HepG2 (cell line): ENCODE measurements at regions not wholly inside any gene's neighbourhood (a gene's known extent, or its start where the extent isn't known, plus 50 kb on each side); places are given as distances from the start of the nearest gene placed in this dataset.
"Not testable (repeated sequence)": the region's sequence is repeated elsewhere in the genome, so short reads cannot be mapped to it uniquely, and the experiment has no call there.

Source experiments
- CHD4 ChIP-seq: fragments of 200-600 bp; sonication (generic); IDR thresholded peaks from 2 replicates; pipeline ENCODE4 v1.7.0; 2017; ENCODE audit warnings: mild to moderate bottlenecking, low read length, borderline replicate concordance
- KDM4B ChIP-seq: sonication (generic); formaldehyde crosslinking; IDR thresholded peaks from 2 replicates; pipeline ENCODE4 v1.4.0; 2020; ENCODE audit warnings: missing genetic modification reagents
- MAFG ChIP-seq: sonication (generic); formaldehyde crosslinking; IDR thresholded peaks from 2 replicates; pipeline ENCODE4 v1.5.1; 2020; ENCODE audit warnings: mild to moderate bottlenecking, missing genetic modification reagents
- SIX1 ChIP-seq: sonication (generic); formaldehyde crosslinking; IDR thresholded peaks from 2 replicates; pipeline ENCODE4 v1.4.0; 2020; ENCODE audit warnings: missing genetic modification reagents, borderline replicate concordance
- ZNF225 ChIP-seq: sonication (generic); formaldehyde crosslinking; IDR thresholded peaks from 2 replicates; pipeline ENCODE4 v1.4.0; 2020; ENCODE audit warnings: mild to moderate bottlenecking, missing genetic modification reagents
- ZNF644 ChIP-seq: IDR thresholded peaks from 2 replicates; pipeline ENCODE4 v1.6.1; 2016; ENCODE audit warnings: low read depth
- TF ChIP-seq, protein P1 (sequence below): sonication (generic); formaldehyde crosslinking; IDR thresholded peaks from 2 replicates; pipeline ENCODE4 v1.4.0; 2020; ENCODE audit warnings: missing genetic modification reagents

DNA sequence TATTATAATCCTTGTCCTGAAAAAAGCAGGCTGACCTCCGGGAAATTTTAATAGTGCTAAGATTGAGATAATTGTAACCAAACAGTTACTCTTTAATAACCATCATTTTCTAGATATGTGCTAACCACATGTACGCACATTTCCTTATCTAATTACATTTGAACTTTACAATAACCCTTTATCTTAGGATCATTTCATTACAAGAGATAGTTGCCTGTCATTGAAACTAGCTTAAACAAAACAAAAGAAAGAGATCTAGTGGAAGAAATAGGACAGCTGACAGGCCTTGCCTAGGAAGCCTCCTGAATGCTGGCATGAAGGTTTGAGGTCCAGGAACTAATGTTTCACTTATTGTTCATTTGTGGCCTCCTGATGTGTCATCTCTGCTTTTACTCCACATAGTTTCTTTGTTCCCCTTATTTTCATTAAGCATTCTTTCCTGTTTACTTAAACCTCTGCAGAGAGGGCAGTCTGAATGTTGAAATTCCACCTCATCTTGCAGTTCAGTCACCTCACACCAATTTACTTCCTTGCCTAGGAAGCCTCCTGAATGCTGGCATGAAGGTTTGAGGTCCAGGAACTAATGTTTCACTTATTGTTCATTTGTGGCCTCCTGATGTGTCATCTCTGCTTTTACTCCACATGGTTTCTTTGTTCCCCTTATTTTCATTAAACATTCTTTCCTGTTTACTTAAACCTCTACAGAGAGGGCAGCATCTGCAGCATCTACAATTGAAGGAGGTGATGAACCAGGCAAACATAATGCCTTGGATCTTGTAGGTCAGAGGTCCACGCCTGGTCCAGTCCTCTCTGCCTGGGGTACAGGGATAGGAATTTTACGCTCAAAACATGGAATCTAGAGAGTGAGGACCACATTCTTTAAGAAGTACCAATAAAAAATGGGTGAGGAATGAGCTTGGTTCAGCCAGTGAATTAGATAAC is 247.5 kb downstream of the SPATA31A6 start:
- TF ChIP-seq SIX1; ZNF644; MAFG (CRISPR knock-in tag); KDM4B (CRISPR knock-in tag); CHD4; ZNF225 (CRISPR knock-in tag): not testable (repeated sequence)
- TF ChIP-seq, protein P1, sequence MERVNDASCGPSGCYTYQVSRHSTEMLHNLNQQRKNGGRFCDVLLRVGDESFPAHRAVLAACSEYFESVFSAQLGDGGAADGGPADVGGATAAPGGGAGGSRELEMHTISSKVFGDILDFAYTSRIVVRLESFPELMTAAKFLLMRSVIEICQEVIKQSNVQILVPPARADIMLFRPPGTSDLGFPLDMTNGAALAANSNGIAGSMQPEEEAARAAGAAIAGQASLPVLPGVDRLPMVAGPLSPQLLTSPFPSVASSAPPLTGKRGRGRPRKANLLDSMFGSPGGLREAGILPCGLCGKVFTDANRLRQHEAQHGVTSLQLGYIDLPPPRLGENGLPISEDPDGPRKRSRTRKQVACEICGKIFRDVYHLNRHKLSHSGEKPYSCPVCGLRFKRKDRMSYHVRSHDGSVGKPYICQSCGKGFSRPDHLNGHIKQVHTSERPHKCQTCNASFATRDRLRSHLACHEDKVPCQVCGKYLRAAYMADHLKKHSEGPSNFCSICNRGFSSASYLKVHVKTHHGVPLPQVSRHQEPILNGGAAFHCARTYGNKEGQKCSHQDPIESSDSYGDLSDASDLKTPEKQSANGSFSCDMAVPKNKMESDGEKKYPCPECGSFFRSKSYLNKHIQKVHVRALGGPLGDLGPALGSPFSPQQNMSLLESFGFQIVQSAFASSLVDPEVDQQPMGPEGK (CRISPR knock-in tag), result not testable (repeated sequence)
